HG03045 (cell line): ENCODE measurements at regions not wholly inside any gene's neighbourhood (a gene's known extent, or its start where the extent isn't known, plus 50 kb on each side); places are given as distances from the start of the nearest gene placed in this dataset.

Source experiments
- ATAC-seq: cut with Tn5 transposase; IDR thresholded peaks from one replicate; pipeline ENCODE4 v1.9.1; 2021; ENCODE audit warnings: mild to moderate bottlenecking, moderate library complexity; ENCODE audit not compliant: unreplicated experiment

- ATAC-seq = no peak
Measured at GRCh38 chr6:139593081-139593480, 218.6 kb upstream of the CITED2 start.

- no peak for ATAC-seq
Measured at GRCh38 chr6:139592011-139592410, 217.6 kb upstream of the CITED2 start.

GRCh38 chr6:139591075-139591865, 216.8 kb upstream of the CITED2 start:
- no peak for ATAC-seq

GRCh38 chr6:139590206-139590605, 215.8 kb upstream of the CITED2 start:
- no peak for ATAC-seq

GRCh38 chr6:139588734-139589593, 214.5 kb upstream of the CITED2 start:
- no peak for ATAC-seq

GRCh38 chr6:139588076-139588639, 213.7 kb upstream of the CITED2 start:
- ATAC-seq = no peak

- ATAC-seq = no peak
Measured at GRCh38 chr6:139587469-139587868, 213.0 kb upstream of the CITED2 start.

- no peak for ATAC-seq
Measured at GRCh38 chr6:139586273-139586672, 211.8 kb upstream of the CITED2 start.

- ATAC-seq = no peak
Measured at GRCh38 chr6:139584599-139584998, 210.2 kb upstream of the CITED2 start.

- ATAC-seq = no peak
Measured at GRCh38 chr6:139583420-139583819, 209.0 kb upstream of the CITED2 start.

- ATAC-seq = no peak
Measured at GRCh38 chr6:139582956-139583355, 208.5 kb upstream of the CITED2 start.

- ATAC-seq = no peak
Measured at GRCh38 chr6:139581485-139581865, 207.0 kb upstream of the CITED2 start.

- ATAC-seq = peak; percentile 97
Measured at GRCh38 chr6:139580592-139581484, 206.4 kb upstream of the CITED2 start.

GRCh38 chr6:139577763-139578604, 203.5 kb upstream of the CITED2 start:
- no peak for ATAC-seq

- no peak for ATAC-seq
Measured at GRCh38 chr6:139577124-139577762, 202.8 kb upstream of the CITED2 start.

- ATAC-seq = peak; percentile 58
Measured at GRCh38 chr6:139572001-139572400, 197.6 kb upstream of the CITED2 start.

- no peak for ATAC-seq
Measured at GRCh38 chr6:139570166-139570565, 195.7 kb upstream of the CITED2 start.

- no peak for ATAC-seq
Measured at GRCh38 chr6:139569566-139569965, 195.1 kb upstream of the CITED2 start.

- no peak for ATAC-seq
Measured at GRCh38 chr6:139568956-139569538, 194.6 kb upstream of the CITED2 start.
